ENCODE measurements at regions not wholly inside any gene's neighbourhood (a gene's known extent, or its start where the extent isn't known, plus 50 kb on each side); places are given as distances from the start of the nearest gene placed in this dataset.

DNA sequence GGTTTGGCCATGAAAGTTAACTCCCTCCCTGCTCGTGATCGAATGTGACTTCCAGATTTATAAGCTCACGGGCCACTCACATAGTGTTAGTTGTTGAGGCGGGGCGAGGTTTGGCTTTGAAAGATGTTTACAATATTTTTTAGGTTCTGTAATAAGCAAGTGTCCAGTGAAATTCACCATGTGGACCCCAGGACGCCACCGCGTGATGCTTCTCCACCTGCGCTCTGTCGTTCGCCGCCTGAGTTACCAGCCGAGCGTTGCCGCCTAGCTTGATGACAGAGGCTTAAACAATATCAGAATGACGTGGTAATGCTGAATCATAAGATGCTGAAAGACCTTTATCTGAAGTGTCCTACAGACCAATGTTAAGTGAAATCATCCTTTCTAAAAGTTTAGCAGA, 241.0 kb downstream of the MYLK4 start:
- 81 to 89% (median 84%) methylated on average over 16 of the region's 16 CpGs for WGBS, 4 donors
- Histone ChIP-seq H3K36me3 (no peaks in the 10 kb centered on the region), H3K9me3 (no peaks in the 10 kb centered on the region), H3K4me3 (peak overlapping the region in 5 of 12 donors; percentile 15 to 27 (median 18)), H3K27ac (no peak overlapping the region), H3K27me3 (peaks cover 0 to 33% (median 0%) of the 10 kb centered on the region in 9 donors), H3K4me1 (peaks cover 0 to 3% (median 0%) of the 10 kb centered on the region in 12 donors)
- no peak for DNase-seq
- ATAC-seq: no peak
- intact Hi-C loops (cut with DNase I): no loop called here
- TF ChIP-seq, protein P1, sequence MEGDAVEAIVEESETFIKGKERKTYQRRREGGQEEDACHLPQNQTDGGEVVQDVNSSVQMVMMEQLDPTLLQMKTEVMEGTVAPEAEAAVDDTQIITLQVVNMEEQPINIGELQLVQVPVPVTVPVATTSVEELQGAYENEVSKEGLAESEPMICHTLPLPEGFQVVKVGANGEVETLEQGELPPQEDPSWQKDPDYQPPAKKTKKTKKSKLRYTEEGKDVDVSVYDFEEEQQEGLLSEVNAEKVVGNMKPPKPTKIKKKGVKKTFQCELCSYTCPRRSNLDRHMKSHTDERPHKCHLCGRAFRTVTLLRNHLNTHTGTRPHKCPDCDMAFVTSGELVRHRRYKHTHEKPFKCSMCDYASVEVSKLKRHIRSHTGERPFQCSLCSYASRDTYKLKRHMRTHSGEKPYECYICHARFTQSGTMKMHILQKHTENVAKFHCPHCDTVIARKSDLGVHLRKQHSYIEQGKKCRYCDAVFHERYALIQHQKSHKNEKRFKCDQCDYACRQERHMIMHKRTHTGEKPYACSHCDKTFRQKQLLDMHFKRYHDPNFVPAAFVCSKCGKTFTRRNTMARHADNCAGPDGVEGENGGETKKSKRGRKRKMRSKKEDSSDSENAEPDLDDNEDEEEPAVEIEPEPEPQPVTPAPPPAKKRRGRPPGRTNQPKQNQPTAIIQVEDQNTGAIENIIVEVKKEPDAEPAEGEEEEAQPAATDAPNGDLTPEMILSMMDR (IDR thresholded peaks at IDR 0.05): no peak
- no peak for TF ChIP-seq POLR2A (IDR thresholded peaks at IDR 0.05)

DNA sequence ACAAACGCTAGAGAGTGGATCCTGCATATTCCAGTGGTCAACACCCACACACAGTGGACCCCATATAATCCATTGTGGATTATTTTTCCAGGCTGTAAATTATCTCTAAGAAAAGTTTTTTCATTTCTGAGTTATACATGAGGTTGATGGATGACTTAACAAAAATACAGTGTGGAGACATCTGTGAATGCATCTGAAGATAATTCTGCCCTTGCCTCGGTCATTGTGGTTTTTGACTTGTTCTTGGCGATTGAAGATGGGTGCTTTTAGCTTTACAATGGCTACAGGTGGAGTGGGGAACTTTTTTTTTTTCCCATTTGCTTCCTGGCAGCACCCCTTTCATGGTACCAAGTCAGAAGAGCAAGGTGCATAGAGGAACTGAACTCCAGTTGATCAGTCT, 242.7 kb downstream of the MYLK4 start:
- H3K4me1 ChIP-seq: peaks cover 0 to 3% (median 0%) of the 10 kb centered on the region in 12 donors
- no peak overlapping the region for H3K4me3 ChIP-seq
- WGBS, 4 donors: 81 to 91% (median 88%) methylated on average over 3 of the region's 3 CpGs
- H3K9me3 ChIP-seq: no peaks in the 10 kb centered on the region
- no peaks in the 10 kb centered on the region for H3K36me3 ChIP-seq
- TF ChIP-seq, protein P1 (IDR thresholded peaks at IDR 0.05): no peak
- TF ChIP-seq POLR2A (IDR thresholded peaks at IDR 0.05): no peak
- intact Hi-C loops (cut with DNase I): no loop called here
- peaks cover 0 to 33% (median 0%) of the 10 kb centered on the region in 9 donors for H3K27me3 ChIP-seq
- ATAC-seq (no peak), DNase-seq (no peak)
- no peak overlapping the region for H3K27ac ChIP-seq

DNA sequence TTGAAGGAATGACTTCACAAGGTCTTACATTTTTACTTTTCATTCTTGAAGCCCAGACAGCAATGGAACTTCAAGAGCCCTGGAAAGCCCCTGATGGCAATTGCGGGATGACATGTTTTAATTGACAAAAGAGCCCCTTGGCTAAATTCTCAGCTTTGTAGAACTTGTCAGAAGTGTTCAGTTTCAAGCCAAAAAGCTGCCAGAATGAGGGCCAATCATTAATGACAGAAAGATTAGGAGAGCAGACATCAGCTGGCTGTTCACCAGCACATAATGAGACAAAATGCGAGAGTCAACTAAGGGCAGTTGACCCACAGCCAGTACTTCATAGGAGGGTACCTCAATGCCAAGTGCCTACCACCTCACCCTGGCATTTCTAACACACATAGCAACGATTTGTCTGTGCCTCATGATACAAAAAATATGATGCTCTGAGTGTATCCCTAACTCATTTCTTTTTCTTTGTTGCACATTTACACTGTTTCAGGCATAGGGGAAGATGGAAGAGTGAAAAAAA, 243.1 kb downstream of the MYLK4 start:
- H3K36me3 ChIP-seq: no peaks in the 10 kb centered on the region
- H3K9me3 ChIP-seq: no peaks in the 10 kb centered on the region
- ATAC-seq (peak in 2 of 4 donors; percentile 53 to 63), DNase-seq (no peak)
- H3K27me3 ChIP-seq: peaks cover 0 to 33% (median 0%) of the 10 kb centered on the region in 9 donors
- intact Hi-C loops (cut with DNase I): no loop called here
- TF ChIP-seq, protein P1 (IDR thresholded peaks at IDR 0.05): no peak
- no peak for TF ChIP-seq POLR2A (IDR thresholded peaks at IDR 0.05)
- no peak overlapping the region for H3K27ac ChIP-seq
- WGBS, 4 donors: 41 to 59% (median 46%) methylated on average over 3 of the region's 3 CpGs
- H3K4me3 ChIP-seq: no peak overlapping the region
- H3K4me1 ChIP-seq: peaks cover 0 to 3% (median 0%) of the 10 kb centered on the region in 12 donors

DNA sequence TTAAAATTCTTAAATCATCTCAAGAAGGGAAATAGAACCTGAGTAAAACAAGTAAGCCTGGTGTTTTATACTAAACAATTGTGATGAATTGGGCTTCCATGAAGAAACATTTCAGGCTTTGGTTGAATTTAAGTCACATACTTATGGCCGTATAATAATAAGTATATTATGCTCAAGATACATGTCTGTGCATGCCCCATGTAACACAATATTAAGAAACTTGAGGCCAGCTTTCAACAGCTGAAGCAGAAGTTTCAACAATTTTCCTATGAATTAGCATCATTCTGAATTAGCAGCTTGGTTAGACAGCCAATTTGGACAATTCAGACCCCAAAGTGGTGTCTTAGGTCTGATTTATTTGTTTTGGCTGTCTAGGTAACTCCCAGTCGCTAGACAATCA, 243.7 kb downstream of the MYLK4 start:
- Histone ChIP-seq H3K27ac (no peak overlapping the region), H3K4me1 (peaks cover 0 to 3% (median 0%) of the 10 kb centered on the region in 12 donors), H3K9me3 (no peaks in the 10 kb centered on the region), H3K36me3 (no peaks in the 10 kb centered on the region), H3K27me3 (peaks cover 0 to 33% (median 0%) of the 10 kb centered on the region in 9 donors), H3K4me3 (no peak overlapping the region)
- ATAC-seq (no peak), DNase-seq (no peak)
- WGBS, 4 donors: 89 to 94% (median 92%) methylated on average over 2 of the region's 2 CpGs
- intact Hi-C loops (cut with DNase I): no loop called here
- TF ChIP-seq POLR2A (IDR thresholded peaks at IDR 0.05): no peak
- TF ChIP-seq, protein P1 (IDR thresholded peaks at IDR 0.05): no peak
